ENCODE measurements at regions not wholly inside any gene's neighbourhood (a gene's known extent, or its start where the extent isn't known, plus 50 kb on each side); places are given as distances from the start of the nearest gene placed in this dataset.

DNA sequence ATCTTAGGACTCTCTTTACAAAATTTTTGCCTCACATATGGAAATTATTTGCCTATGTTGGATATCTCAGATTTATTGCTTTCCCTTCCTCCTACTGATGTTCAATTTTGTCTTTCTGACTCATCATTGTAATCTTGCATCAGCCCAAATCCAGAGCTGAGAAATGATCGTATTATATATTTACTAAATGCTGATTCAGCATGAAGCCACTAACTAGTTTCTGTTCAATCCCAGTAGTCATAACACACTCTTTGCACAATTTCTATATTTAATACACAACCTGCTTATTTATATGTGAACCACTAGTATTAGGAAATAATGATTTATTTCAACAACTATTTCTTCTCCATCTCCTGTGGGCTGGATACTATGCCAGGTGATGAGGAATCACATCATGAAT lies 161.1 kb upstream of the PCDH17 start:
- H3K27ac Mint-ChIP-seq: no peak overlapping the region
- no peak overlapping the region for H3K4me3 ChIP-seq (ENCODE audit: low read length)
- H3K27me3 Mint-ChIP-seq (ENCODE audit: insufficient read depth): no peaks in the 10 kb centered on the region
- H3K9me3 Mint-ChIP-seq: no peaks in the 10 kb centered on the region
- no peaks in the 10 kb centered on the region for H3K9me3 ChIP-seq (ENCODE audit: control insufficient read depth, low read length)
- DNase-seq: no peak
- no peak overlapping the region for H3K4me3 Mint-ChIP-seq
- H3K4me1 ChIP-seq (ENCODE audit: control insufficient read depth, insufficient read depth, low read length): no peaks in the 10 kb centered on the region
- peaks cover 2% of the 10 kb centered on the region for H3K4me1 Mint-ChIP-seq
- H3K9ac ChIP-seq (ENCODE audit: extremely low read depth, low read length, poor library complexity, severe bottlenecking): no peak overlapping the region
- no peak overlapping the region for H3K27ac ChIP-seq (ENCODE audit: low read depth, low read length)
- H3K36me3 ChIP-seq (ENCODE audit: control insufficient read depth, insufficient read depth, low read length): no peaks in the 10 kb centered on the region
- no peaks in the 10 kb centered on the region for H3K36me3 Mint-ChIP-seq (ENCODE audit: low read depth)
- TF ChIP-seq, protein P1, sequence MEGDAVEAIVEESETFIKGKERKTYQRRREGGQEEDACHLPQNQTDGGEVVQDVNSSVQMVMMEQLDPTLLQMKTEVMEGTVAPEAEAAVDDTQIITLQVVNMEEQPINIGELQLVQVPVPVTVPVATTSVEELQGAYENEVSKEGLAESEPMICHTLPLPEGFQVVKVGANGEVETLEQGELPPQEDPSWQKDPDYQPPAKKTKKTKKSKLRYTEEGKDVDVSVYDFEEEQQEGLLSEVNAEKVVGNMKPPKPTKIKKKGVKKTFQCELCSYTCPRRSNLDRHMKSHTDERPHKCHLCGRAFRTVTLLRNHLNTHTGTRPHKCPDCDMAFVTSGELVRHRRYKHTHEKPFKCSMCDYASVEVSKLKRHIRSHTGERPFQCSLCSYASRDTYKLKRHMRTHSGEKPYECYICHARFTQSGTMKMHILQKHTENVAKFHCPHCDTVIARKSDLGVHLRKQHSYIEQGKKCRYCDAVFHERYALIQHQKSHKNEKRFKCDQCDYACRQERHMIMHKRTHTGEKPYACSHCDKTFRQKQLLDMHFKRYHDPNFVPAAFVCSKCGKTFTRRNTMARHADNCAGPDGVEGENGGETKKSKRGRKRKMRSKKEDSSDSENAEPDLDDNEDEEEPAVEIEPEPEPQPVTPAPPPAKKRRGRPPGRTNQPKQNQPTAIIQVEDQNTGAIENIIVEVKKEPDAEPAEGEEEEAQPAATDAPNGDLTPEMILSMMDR (conservative IDR thresholded peaks at IDR 0.05): no peak
- no peaks in the 10 kb centered on the region for H3K27me3 ChIP-seq (ENCODE audit: control insufficient read depth, insufficient read depth, low read length, poor library complexity, severe bottlenecking)
- WGBS, 2 experiments (ENCODE audit: insufficient coverage in 1 of 2, insufficient read length in 1 of 2): 88 to 100% methylated on average over 1 of the region's 1 CpG

DNA sequence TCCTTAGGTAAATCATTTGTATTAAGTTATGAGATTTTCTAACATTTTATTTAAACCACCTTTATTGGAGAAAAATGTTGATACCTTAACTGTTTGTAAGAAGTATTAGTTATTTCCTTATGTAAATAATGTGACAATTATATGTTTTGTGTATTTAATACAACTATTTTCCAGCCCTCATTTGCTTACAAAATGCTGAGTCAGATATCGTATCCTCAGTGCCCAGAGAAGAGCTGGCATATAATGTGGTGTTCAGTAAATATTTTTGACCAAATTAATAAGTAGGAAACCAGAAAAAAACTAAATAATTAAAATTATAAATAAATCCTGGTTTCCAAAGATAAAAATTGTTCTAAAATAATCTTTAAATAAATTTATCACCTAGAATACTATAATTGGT lies 140.2 kb upstream of the PCDH17 start:
- no peaks in the 10 kb centered on the region for H3K36me3 ChIP-seq (ENCODE audit: control insufficient read depth, insufficient read depth, low read length)
- no peaks in the 10 kb centered on the region for H3K27me3 ChIP-seq (ENCODE audit: control insufficient read depth, insufficient read depth, low read length, poor library complexity, severe bottlenecking)
- no peak overlapping the region for H3K27ac Mint-ChIP-seq
- H3K4me1 Mint-ChIP-seq: no peaks in the 10 kb centered on the region
- TF ChIP-seq, protein P1 (conservative IDR thresholded peaks at IDR 0.05): no peak
- H3K36me3 Mint-ChIP-seq (ENCODE audit: low read depth): no peaks in the 10 kb centered on the region
- DNase-seq: no peak
- H3K27me3 Mint-ChIP-seq (ENCODE audit: insufficient read depth): no peaks in the 10 kb centered on the region
- no CpG with 5 or more reads among the region's 1 CpG for WGBS, 2 experiments (ENCODE audit: insufficient coverage in 1 of 2, insufficient read length in 1 of 2)
- no peak overlapping the region for H3K4me3 Mint-ChIP-seq
- H3K9me3 Mint-ChIP-seq: no peaks in the 10 kb centered on the region
- no peak overlapping the region for H3K9ac ChIP-seq (ENCODE audit: extremely low read depth, low read length, poor library complexity, severe bottlenecking)
- H3K27ac ChIP-seq (ENCODE audit: low read depth, low read length): no peak overlapping the region
- no peak overlapping the region for H3K4me3 ChIP-seq (ENCODE audit: low read length)
- no peaks in the 10 kb centered on the region for H3K4me1 ChIP-seq (ENCODE audit: control insufficient read depth, insufficient read depth, low read length)
- H3K9me3 ChIP-seq (ENCODE audit: control insufficient read depth, low read length): no peaks in the 10 kb centered on the region

DNA sequence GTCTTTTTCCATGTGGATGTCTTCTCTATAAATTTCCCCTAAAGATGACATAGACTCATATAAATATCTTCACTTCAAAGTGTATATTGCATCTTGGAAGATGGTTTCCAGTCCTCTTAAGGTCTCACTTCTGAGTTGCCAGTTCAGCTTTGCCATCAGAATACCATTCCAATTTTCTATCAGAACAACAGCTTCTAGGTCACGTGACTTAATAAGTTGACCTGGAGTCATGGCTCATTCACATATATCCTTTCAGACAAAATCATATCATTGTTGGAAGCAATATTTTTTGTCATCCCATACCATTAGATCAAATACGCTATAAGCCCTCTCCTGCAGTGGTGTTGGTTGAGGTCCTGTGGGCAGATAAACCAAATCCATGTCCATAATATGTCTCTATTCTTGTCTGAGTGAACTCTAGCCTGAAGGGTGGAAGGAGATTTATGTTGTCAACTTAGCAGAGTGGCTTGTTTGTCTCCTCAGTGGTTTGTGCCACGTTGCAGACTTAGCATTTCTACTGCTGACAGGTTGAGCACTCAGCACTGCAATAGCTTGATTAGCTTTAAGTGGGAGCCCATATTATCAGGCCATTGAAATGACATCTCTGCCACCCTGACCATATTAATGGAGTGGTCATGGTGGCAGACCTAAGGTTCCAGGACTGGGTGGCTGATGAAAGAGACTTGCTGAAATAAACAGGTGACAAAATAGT lies 123.6 kb upstream of the PCDH17 start:
- Mint-ChIP-seq H3K4me1 (peaks cover 13% of the 10 kb centered on the region), H3K9me3 (no peaks in the 10 kb centered on the region), H3K27ac (no peak overlapping the region), H3K36me3 (ENCODE audit: low read depth) (no peaks in the 10 kb centered on the region), H3K27me3 (ENCODE audit: insufficient read depth) (peaks cover 16% of the 10 kb centered on the region), H3K4me3 (no peak overlapping the region)
- Histone ChIP-seq H3K36me3 (ENCODE audit: control insufficient read depth, insufficient read depth, low read length) (no peaks in the 10 kb centered on the region), H3K9me3 (ENCODE audit: control insufficient read depth, low read length) (no peaks in the 10 kb centered on the region), H3K4me1 (ENCODE audit: control insufficient read depth, insufficient read depth, low read length) (peaks cover 5% of the 10 kb centered on the region), H3K4me3 (ENCODE audit: low read length) (no peak overlapping the region), H3K9ac (ENCODE audit: extremely low read depth, low read length, poor library complexity, severe bottlenecking) (no peak overlapping the region), H3K27me3 (ENCODE audit: control insufficient read depth, insufficient read depth, low read length, poor library complexity, severe bottlenecking) (peaks cover 23% of the 10 kb centered on the region), H3K27ac (ENCODE audit: low read depth, low read length) (no peak overlapping the region)
- TF ChIP-seq, protein P1 (conservative IDR thresholded peaks at IDR 0.05): no peak
- no peak for DNase-seq
- WGBS, 2 experiments (ENCODE audit: insufficient coverage in 1 of 2, insufficient read length in 1 of 2): 76 to 86% methylated on average over 2 to 3 of the region's 3 CpGs

All from endodermal cell (in vitro differentiated cells).